ENCODE measurements at regions not wholly inside any gene's neighbourhood (a gene's known extent, or its start where the extent isn't known, plus 50 kb on each side); places are given as distances from the start of the nearest gene placed in this dataset.

DNA sequence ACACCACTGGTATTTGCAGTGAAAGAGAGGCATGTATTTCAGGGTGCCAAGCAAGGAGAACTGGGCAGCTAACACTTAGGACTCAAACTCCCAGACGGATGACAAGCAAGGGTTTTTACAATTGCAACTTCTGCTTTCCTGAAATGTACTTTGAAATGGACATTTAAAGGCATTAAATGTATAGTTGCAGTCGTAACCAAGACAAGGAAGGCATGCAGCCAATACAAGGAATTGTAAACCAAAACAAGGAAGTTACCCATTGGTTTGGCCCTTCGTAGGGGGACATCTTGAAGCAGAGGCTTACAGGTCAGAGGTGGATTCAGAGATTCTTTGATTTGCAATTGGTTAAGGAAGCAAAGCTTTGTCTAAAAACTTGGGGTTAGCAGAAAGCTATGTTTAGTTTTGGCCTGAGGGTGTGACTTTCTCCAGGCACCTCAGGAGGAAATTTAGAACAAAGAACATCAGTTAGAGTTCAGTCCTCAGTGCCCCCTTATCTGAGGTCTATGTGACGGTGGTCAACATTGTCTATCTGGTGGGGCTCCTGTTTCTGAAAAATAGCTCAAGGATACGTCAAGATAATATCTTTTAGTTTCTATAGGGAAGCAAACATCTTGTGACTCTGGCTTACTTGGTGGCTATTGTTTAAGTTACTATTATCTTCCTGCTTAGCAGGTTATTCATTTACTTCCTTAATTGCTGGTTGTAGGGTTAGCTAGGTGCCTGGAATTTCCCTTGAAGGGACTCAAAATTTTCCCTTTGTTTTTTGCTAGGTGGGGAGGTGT lies 266.0 kb downstream of the CD83 start:
- TF ChIP-seq, protein P1, sequence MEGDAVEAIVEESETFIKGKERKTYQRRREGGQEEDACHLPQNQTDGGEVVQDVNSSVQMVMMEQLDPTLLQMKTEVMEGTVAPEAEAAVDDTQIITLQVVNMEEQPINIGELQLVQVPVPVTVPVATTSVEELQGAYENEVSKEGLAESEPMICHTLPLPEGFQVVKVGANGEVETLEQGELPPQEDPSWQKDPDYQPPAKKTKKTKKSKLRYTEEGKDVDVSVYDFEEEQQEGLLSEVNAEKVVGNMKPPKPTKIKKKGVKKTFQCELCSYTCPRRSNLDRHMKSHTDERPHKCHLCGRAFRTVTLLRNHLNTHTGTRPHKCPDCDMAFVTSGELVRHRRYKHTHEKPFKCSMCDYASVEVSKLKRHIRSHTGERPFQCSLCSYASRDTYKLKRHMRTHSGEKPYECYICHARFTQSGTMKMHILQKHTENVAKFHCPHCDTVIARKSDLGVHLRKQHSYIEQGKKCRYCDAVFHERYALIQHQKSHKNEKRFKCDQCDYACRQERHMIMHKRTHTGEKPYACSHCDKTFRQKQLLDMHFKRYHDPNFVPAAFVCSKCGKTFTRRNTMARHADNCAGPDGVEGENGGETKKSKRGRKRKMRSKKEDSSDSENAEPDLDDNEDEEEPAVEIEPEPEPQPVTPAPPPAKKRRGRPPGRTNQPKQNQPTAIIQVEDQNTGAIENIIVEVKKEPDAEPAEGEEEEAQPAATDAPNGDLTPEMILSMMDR (conservative IDR thresholded peaks at IDR 0.05; ENCODE audit: low read length) = no peak
- no peak for TF ChIP-seq EZH2phosphoT487 (IDR thresholded peaks at IDR 0.05; ENCODE audit: borderline replicate concordance, low read depth, low read length)
